T1000 (cell line): ENCODE measurements at regions not wholly inside any gene's neighbourhood (a gene's known extent, or its start where the extent isn't known, plus 50 kb on each side); places are given as distances from the start of the nearest gene placed in this dataset.
A peak's percentile ranks its signal among the peaks of the same experiment; 100 is the strongest.

Experiments used
- DNase-seq: peaks from one replicate; lab custom pipeline; 2025; ENCODE audit warnings: mixed read lengths; lab: John Stamatoyannopoulos, UW

- no peak for DNase-seq
Observed at GRCh38 chr2:147081831-147082230, 763.0 kb upstream of the ACVR2A start.

- no peak for DNase-seq
Observed at GRCh38 chr2:147076634-147077033, 768.2 kb upstream of the ACVR2A start.

GRCh38 chr2:147068071-147068470, 776.8 kb upstream of the ACVR2A start:
- no peak for DNase-seq

- DNase-seq = no peak
Observed at GRCh38 chr2:147067136-147067535, 777.7 kb upstream of the ACVR2A start.

- DNase-seq = no peak
Observed at GRCh38 chr2:147062073-147062472, 782.8 kb upstream of the ACVR2A start.

- no peak for DNase-seq
Observed at GRCh38 chr2:147061269-147061668, 783.6 kb upstream of the ACVR2A start.

GRCh38 chr2:147057892-147058490, 786.8 kb upstream of the ACVR2A start:
- DNase-seq = no peak

- DNase-seq = no peak
Observed at GRCh38 chr2:147051814-147052213, 793.0 kb upstream of the ACVR2A start.

GRCh38 chr2:147051248-147051647, 793.6 kb upstream of the ACVR2A start:
- DNase-seq = no peak

GRCh38 chr2:147049957-147050356, 794.9 kb upstream of the ACVR2A start:
- DNase-seq = no peak

- no peak for DNase-seq
Observed at GRCh38 chr2:147046473-147046872, 798.4 kb upstream of the ACVR2A start.

- no peak for DNase-seq
Observed at GRCh38 chr2:147045113-147045512, 799.7 kb upstream of the ACVR2A start.

- no peak for DNase-seq
Observed at GRCh38 chr2:147041121-147041494, 803.7 kb upstream of the ACVR2A start.

GRCh38 chr2:147040298-147041120, 804.3 kb upstream of the ACVR2A start:
- no peak for DNase-seq

GRCh38 chr2:147037048-147037447, 807.8 kb upstream of the ACVR2A start:
- DNase-seq = no peak

- DNase-seq = no peak
Observed at GRCh38 chr2:147033044-147033443, 811.8 kb upstream of the ACVR2A start.

- no peak for DNase-seq
Observed at GRCh38 chr2:147031897-147032296, 812.9 kb upstream of the ACVR2A start.

- DNase-seq = no peak
Observed at GRCh38 chr2:147030966-147031720, 813.7 kb upstream of the ACVR2A start.

- DNase-seq = no peak
Observed at GRCh38 chr2:147027436-147027835, 817.4 kb upstream of the ACVR2A start.

GRCh38 chr2:147026664-147027295, 818.0 kb upstream of the ACVR2A start:
- DNase-seq = peak; percentile 27

- no peak for DNase-seq
Observed at GRCh38 chr2:147025646-147026585, 818.9 kb upstream of the ACVR2A start.
